GM23248 (cell line): ENCODE measurements at regions not wholly inside any gene's neighbourhood (a gene's known extent, or its start where the extent isn't known, plus 50 kb on each side); places are given as distances from the start of the nearest gene placed in this dataset.

ENCODE experiments used
- EZH2 ChIP-seq: fragments of 200-600 bp; sonication (generic); IDR thresholded peaks from 2 replicates; pipeline ENCODE4 v1.6.1; 2018; ENCODE audit warnings: antibody characterized with exemption, mild to moderate bottlenecking; ENCODE audit not compliant: insufficient read depth, poor library complexity, severe bottlenecking
- EZH2phosphoT487 ChIP-seq: fragments of 200-600 bp; sonication (generic); IDR thresholded peaks from 2 replicates; pipeline ENCODE4 v1.6.1; 2018; ENCODE audit warnings: antibody characterized with exemption, moderate library complexity, mild to moderate bottlenecking, low read depth; ENCODE audit not compliant: insufficient read depth

DNA sequence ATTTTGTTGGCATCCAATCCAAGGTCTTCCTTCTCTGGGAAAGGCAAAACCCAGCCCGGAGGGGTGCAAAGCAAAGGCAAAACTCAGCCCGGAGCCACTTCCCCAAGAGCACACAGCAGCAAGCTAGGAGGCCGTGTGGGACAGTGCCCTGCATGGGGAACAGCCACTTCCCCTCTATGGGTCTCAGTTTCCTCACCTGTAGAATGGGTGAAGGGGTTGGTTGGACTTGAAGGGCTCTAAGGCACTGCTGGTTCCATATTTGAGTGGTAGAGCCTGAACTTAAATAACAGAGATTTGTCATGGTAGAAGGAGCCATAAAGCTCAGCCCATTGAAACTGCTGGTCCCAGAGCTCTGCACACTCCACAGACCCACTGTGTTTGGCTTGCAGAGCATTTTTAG, 51.3 kb upstream of the CCDC167 start:
- TF ChIP-seq EZH2 (no peak), EZH2phosphoT487 (no peak)
